Stimulated activated CD4-positive, alpha-beta T cell treated with anti-CD3 and anti-CD28 coated beads, Interleukin-12 subunit alpha, Interleukin-12 subunit beta, amount 100 ng/mL, for 48 hours (primary cell): ENCODE measurements at regions not wholly inside any gene's neighbourhood (a gene's known extent, or its start where the extent isn't known, plus 50 kb on each side); places are given as distances from the start of the nearest gene placed in this dataset.

ENCODE experiments used
- DNase-seq, 3 donors: peaks; one replicate each; pipeline ENCODE4 v3.0.0-alpha.2; 2020; ENCODE audit warnings: low read depth in 2 of 3, low spot score in 1 of 3

GRCh38 chr2:220153118-220153517, 525.7 kb downstream of the SLC4A3 start:
- no peak for DNase-seq

GRCh38 chr2:220154304-220154703, 526.9 kb downstream of the SLC4A3 start:
- DNase-seq = no peak

- DNase-seq = no peak
These were observed 529.9 kb downstream of the SLC4A3 start for GRCh38 chr2:220157312-220157711.

- DNase-seq = no peak
These were observed 532.3 kb downstream of the SLC4A3 start for GRCh38 chr2:220159738-220160137.

GRCh38 chr2:220162320-220162719, 534.9 kb downstream of the SLC4A3 start:
- DNase-seq = no peak

GRCh38 chr2:220163486-220163885, 536.1 kb downstream of the SLC4A3 start:
- DNase-seq = no peak

- no peak for DNase-seq
These were observed 538.0 kb downstream of the SLC4A3 start for GRCh38 chr2:220165401-220165800.

GRCh38 chr2:220166616-220167015, 539.2 kb downstream of the SLC4A3 start:
- no peak for DNase-seq

- no peak for DNase-seq
These were observed 540.5 kb downstream of the SLC4A3 start for GRCh38 chr2:220167956-220168355.

- no peak for DNase-seq
These were observed 541.6 kb downstream of the SLC4A3 start for GRCh38 chr2:220168891-220169546.

GRCh38 chr2:220174826-220175225, 547.4 kb downstream of the SLC4A3 start:
- DNase-seq = no peak

- no peak for DNase-seq
These were observed 548.5 kb downstream of the SLC4A3 start for GRCh38 chr2:220175967-220176366.

- DNase-seq = no peak
These were observed 551.7 kb downstream of the SLC4A3 start for GRCh38 chr2:220178991-220179695.

GRCh38 chr2:220181165-220181564, 553.7 kb downstream of the SLC4A3 start:
- no peak for DNase-seq

- DNase-seq = no peak
These were observed 555.4 kb downstream of the SLC4A3 start for GRCh38 chr2:220182790-220183189.

GRCh38 chr2:220185766-220186305, 558.4 kb downstream of the SLC4A3 start:
- DNase-seq = no peak

- no peak for DNase-seq
These were observed 560.6 kb downstream of the SLC4A3 start for GRCh38 chr2:220188031-220188430.

GRCh38 chr2:220191031-220191430, 563.6 kb downstream of the SLC4A3 start:
- DNase-seq = no peak

- no peak for DNase-seq
These were observed 564.3 kb downstream of the SLC4A3 start for GRCh38 chr2:220191737-220192136.

- no peak for DNase-seq
These were observed 565.7 kb downstream of the SLC4A3 start for GRCh38 chr2:220192994-220193753.

GRCh38 chr2:220194630-220195584, 567.5 kb downstream of the SLC4A3 start:
- no peak for DNase-seq
